ENCODE measurements at regions not wholly inside any gene's neighbourhood (a gene's known extent, or its start where the extent isn't known, plus 50 kb on each side); places are given as distances from the start of the nearest gene placed in this dataset.

- Histone ChIP-seq H3K9me3 (peaks cover 0 to 3% (median 0%) of the 10 kb centered on the region in 12 donors), H3K36me3 (no peaks in the 10 kb centered on the region), H3K4me1 (no peaks in the 10 kb centered on the region), H3K4me3 (no peak overlapping the region), H3K27me3 (no peaks in the 10 kb centered on the region), H3K27ac (no peak overlapping the region)
- intact Hi-C loops (cut with DNase I) = no loop called here
- no peak for ATAC-seq
- no peak for DNase-seq
- 75 to 83% (median 79%) methylated on average over 4 of the region's 4 CpGs for WGBS, 4 donors
- TF ChIP-seq, protein P1, sequence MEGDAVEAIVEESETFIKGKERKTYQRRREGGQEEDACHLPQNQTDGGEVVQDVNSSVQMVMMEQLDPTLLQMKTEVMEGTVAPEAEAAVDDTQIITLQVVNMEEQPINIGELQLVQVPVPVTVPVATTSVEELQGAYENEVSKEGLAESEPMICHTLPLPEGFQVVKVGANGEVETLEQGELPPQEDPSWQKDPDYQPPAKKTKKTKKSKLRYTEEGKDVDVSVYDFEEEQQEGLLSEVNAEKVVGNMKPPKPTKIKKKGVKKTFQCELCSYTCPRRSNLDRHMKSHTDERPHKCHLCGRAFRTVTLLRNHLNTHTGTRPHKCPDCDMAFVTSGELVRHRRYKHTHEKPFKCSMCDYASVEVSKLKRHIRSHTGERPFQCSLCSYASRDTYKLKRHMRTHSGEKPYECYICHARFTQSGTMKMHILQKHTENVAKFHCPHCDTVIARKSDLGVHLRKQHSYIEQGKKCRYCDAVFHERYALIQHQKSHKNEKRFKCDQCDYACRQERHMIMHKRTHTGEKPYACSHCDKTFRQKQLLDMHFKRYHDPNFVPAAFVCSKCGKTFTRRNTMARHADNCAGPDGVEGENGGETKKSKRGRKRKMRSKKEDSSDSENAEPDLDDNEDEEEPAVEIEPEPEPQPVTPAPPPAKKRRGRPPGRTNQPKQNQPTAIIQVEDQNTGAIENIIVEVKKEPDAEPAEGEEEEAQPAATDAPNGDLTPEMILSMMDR (IDR thresholded peaks at IDR 0.05) = no peak
- TF ChIP-seq POLR2A (IDR thresholded peaks at IDR 0.05) = no peak
Observed at GRCh38 chr5:82992646-82993045, 84.5 kb downstream of the TMEM167A start.

GRCh38 chr5:82991678-82992323, 85.4 kb downstream of the TMEM167A start:
- Histone ChIP-seq H3K27ac (no peak overlapping the region), H3K36me3 (no peaks in the 10 kb centered on the region), H3K9me3 (peaks cover 0 to 3% (median 0%) of the 10 kb centered on the region in 12 donors), H3K4me3 (no peak overlapping the region), H3K4me1 (no peaks in the 10 kb centered on the region), H3K27me3 (no peaks in the 10 kb centered on the region)
- intact Hi-C loops (cut with DNase I) = no loop called here
- WGBS, 4 donors = 64 to 82% (median 75%) methylated on average over 8 of the region's 8 CpGs
- DNase-seq = no peak
- no peak for TF ChIP-seq POLR2A (IDR thresholded peaks at IDR 0.05)
- TF ChIP-seq, protein P1 (IDR thresholded peaks at IDR 0.05) = no peak
- no peak for ATAC-seq

DNA sequence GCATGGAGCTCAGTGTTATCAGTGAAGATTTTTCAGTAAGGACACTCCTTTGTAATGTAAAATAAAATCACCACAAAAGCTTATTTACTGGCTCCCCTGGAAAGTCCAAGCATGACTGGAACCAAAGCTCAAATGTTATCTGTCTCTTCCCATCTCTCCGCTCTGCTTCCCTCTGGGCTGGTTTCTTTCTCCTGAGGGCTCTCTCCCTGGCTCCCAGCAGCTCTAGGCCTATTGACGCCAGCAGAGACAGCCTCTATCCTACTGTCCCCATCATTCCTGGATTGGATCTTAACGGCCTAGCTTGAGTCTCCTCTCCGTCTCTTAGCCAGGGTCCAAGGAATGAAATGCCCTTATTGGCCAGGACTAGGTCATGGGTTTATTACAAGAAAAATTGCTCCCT, 86.1 kb downstream of the TMEM167A start:
- ATAC-seq = no peak
- peaks cover 0 to 3% (median 0%) of the 10 kb centered on the region in 12 donors for H3K9me3 ChIP-seq
- no peak for DNase-seq
- no peaks in the 10 kb centered on the region for H3K27me3 ChIP-seq
- H3K27ac ChIP-seq = no peak overlapping the region
- TF ChIP-seq, protein P1 (IDR thresholded peaks at IDR 0.05) = no peak
- TF ChIP-seq POLR2A (IDR thresholded peaks at IDR 0.05) = no peak
- no peaks in the 10 kb centered on the region for H3K4me1 ChIP-seq
- H3K4me3 ChIP-seq = no peak overlapping the region
- WGBS, 4 donors = 69 to 87% (median 78%) methylated on average over 4 of the region's 4 CpGs
- H3K36me3 ChIP-seq = no peaks in the 10 kb centered on the region
- intact Hi-C loops (cut with DNase I) = no loop called here

- H3K4me3 ChIP-seq = no peak overlapping the region
- no peaks in the 10 kb centered on the region for H3K27me3 ChIP-seq
- TF ChIP-seq, protein P1 (IDR thresholded peaks at IDR 0.05) = no peak
- no peak for TF ChIP-seq POLR2A (IDR thresholded peaks at IDR 0.05)
- 91 to 98% (median 95%) methylated on average over 2 of the region's 2 CpGs for WGBS, 4 donors
- H3K9me3 ChIP-seq = peaks cover 0 to 3% (median 0%) of the 10 kb centered on the region in 12 donors
- intact Hi-C loops (cut with DNase I) = no loop called here
- no peak overlapping the region for H3K27ac ChIP-seq
- H3K36me3 ChIP-seq = no peaks in the 10 kb centered on the region
- ATAC-seq = no peak
- no peaks in the 10 kb centered on the region for H3K4me1 ChIP-seq
- no peak for DNase-seq
Observed at GRCh38 chr5:82987188-82987587, 90.0 kb downstream of the TMEM167A start.
